HL-60 (cell line): ENCODE measurements at regions not wholly inside any gene's neighbourhood (a gene's known extent, or its start where the extent isn't known, plus 50 kb on each side); places are given as distances from the start of the nearest gene placed in this dataset.

Source experiments
- CTCF ChIP-seq: IDR thresholded peaks from one replicate; pipeline ENCODE4 v1.5.1; 2011; ENCODE audit warnings: low read length, control low read depth, inconsistent platforms; ENCODE audit not compliant: insufficient read depth
- POLR2AphosphoS5 ChIP-seq: IDR thresholded peaks from 2 replicates; pipeline ENCODE4 v1.6.1; 2012; ENCODE audit warnings: low read depth
- REST ChIP-seq: IDR thresholded peaks from 2 replicates; pipeline ENCODE4 v1.6.1; 2012; ENCODE audit warnings: low read depth; ENCODE audit not compliant: insufficient replicate concordance

- TF ChIP-seq CTCF (no peak), POLR2AphosphoS5 (no peak), REST (no peak)
Observed at GRCh38 chrX:122252454-122252853, 931.6 kb upstream of the GRIA3 start.
